HEK293T (cell line): ENCODE measurements at regions not wholly inside any gene's neighbourhood (a gene's known extent, or its start where the extent isn't known, plus 50 kb on each side); places are given as distances from the start of the nearest gene placed in this dataset.

Experiments
- ARNT ChIP-seq: fragments of 450-650 bp; IDR thresholded peaks from 2 replicates; pipeline ENCODE4 v1.6.1; 2017; ENCODE audit warnings: mild to moderate bottlenecking
- BHLHE40 ChIP-seq: fragments of 450-650 bp; IDR thresholded peaks from 2 replicates; pipeline ENCODE4 v1.6.1; 2016; ENCODE audit warnings: mild to moderate bottlenecking, moderate library complexity, borderline replicate concordance
- CTBP1 ChIP-seq: fragments of 450-650 bp; IDR thresholded peaks from 2 replicates; pipeline ENCODE4 v1.6.1; 2016; ENCODE audit warnings: borderline replicate concordance
- ELF4 ChIP-seq: fragments of 450-650 bp; IDR thresholded peaks from 2 replicates; pipeline ENCODE4 v1.6.1; 2017; ENCODE audit warnings: antibody characterized with exemption
- FOXA1 ChIP-seq: fragments of 450-650 bp; IDR thresholded peaks from 2 replicates; pipeline ENCODE4 v1.6.1; 2016; ENCODE audit warnings: mild to moderate bottlenecking
- FOXK2 ChIP-seq: fragments of 450-650 bp; IDR thresholded peaks from 2 replicates; pipeline ENCODE4 v1.6.1; 2016; ENCODE audit warnings: mild to moderate bottlenecking
- FOXM1 ChIP-seq: fragments of 450-650 bp; IDR thresholded peaks from 2 replicates; pipeline ENCODE4 v1.6.1; 2017; ENCODE audit warnings: mild to moderate bottlenecking, borderline replicate concordance
- HDGF ChIP-seq: fragments of 450-650 bp; IDR thresholded peaks from 2 replicates; pipeline ENCODE4 v1.6.1; 2017; ENCODE audit warnings: antibody characterized with exemption, borderline replicate concordance
- SP1 ChIP-seq: fragments of 450-650 bp; IDR thresholded peaks from 2 replicates; pipeline ENCODE4 v1.6.1; 2017
- SUZ12 ChIP-seq: fragments of 450-650 bp; IDR thresholded peaks from 2 replicates; pipeline ENCODE4 v1.6.1; 2016; ENCODE audit warnings: mild to moderate bottlenecking
- TARDBP ChIP-seq: fragments of 450-650 bp; IDR thresholded peaks from 2 replicates; pipeline ENCODE4 v1.6.1; 2016
- ZNF384 ChIP-seq: fragments of 450-650 bp; IDR thresholded peaks from 2 replicates; pipeline ENCODE4 v1.6.1; 2016

DNA sequence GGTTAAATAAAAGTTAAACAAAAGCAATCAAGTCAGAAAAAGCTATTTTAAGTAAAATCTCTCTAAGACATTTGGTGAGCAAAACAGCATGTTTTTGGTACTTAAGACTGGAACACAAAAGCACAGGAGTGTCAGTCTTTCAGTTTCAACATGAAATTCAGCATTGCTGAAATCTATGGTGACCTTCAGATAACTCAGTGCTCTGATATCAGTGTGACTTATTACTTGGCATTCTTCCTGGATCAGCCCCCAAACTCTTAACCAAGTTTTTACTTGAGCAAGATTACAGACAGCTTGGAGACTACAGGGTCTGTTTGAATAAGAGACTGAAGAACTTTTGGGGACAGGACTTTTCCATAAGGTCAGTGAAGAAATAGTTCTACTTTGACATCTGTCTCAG is 437.2 kb downstream of the RAPGEF2 start:
- TF ChIP-seq SP1 = no peak
- no peak for TF ChIP-seq FOXK2
- TF ChIP-seq ARNT = no peak
- TF ChIP-seq HDGF = no peak
- TF ChIP-seq TARDBP = no peak
- TF ChIP-seq ELF4 = no peak
- TF ChIP-seq BHLHE40 = no peak
- TF ChIP-seq FOXM1 = no peak
- TF ChIP-seq FOXA1 = no peak
- no peak for TF ChIP-seq SUZ12
- TF ChIP-seq CTBP1 = no peak
- no peak for TF ChIP-seq ZNF384
